HEK293T (cell line): ENCODE measurements at regions not wholly inside any gene's neighbourhood (a gene's known extent, or its start where the extent isn't known, plus 50 kb on each side); places are given as distances from the start of the nearest gene placed in this dataset.

ENCODE experiments used
- CTCF ChIA-PET: fragments of 350-600 bp; formaldehyde crosslinking; extraction: SDS; loops from one replicate; lab custom pipeline; 2021; ENCODE audit warnings: antibody characterized with exemption, inconsistent platforms; lab: Yijun Ruan, JAX
- POLR2A ChIA-PET: fragments of 350-600 bp; formaldehyde crosslinking; extraction: SDS; loops from one replicate; lab custom pipeline; 2020; ENCODE audit warnings: antibody characterized with exemption, inconsistent platforms; lab: Yijun Ruan, JAX
- DNase-seq: peaks from one replicate; pipeline ENCODE4 v3.0.0; 2012; ENCODE audit warnings: mixed read lengths; ENCODE audit errors: extremely low spot score
- ARNT ChIP-seq: fragments of 450-650 bp; IDR thresholded peaks from 2 replicates; pipeline ENCODE4 v1.6.1; 2017; ENCODE audit warnings: mild to moderate bottlenecking
- BHLHE40 ChIP-seq: fragments of 450-650 bp; IDR thresholded peaks from 2 replicates; pipeline ENCODE4 v1.6.1; 2016; ENCODE audit warnings: mild to moderate bottlenecking, moderate library complexity, borderline replicate concordance
- CTBP1 ChIP-seq: fragments of 450-650 bp; IDR thresholded peaks from 2 replicates; pipeline ENCODE4 v1.6.1; 2016; ENCODE audit warnings: borderline replicate concordance
- ELF4 ChIP-seq: fragments of 450-650 bp; IDR thresholded peaks from 2 replicates; pipeline ENCODE4 v1.6.1; 2017; ENCODE audit warnings: antibody characterized with exemption
- FOXA1 ChIP-seq: fragments of 450-650 bp; IDR thresholded peaks from 2 replicates; pipeline ENCODE4 v1.6.1; 2016; ENCODE audit warnings: mild to moderate bottlenecking
- FOXK2 ChIP-seq: fragments of 450-650 bp; IDR thresholded peaks from 2 replicates; pipeline ENCODE4 v1.6.1; 2016; ENCODE audit warnings: mild to moderate bottlenecking
- FOXM1 ChIP-seq: fragments of 450-650 bp; IDR thresholded peaks from 2 replicates; pipeline ENCODE4 v1.6.1; 2017; ENCODE audit warnings: mild to moderate bottlenecking, borderline replicate concordance
- HDGF ChIP-seq: fragments of 450-650 bp; IDR thresholded peaks from 2 replicates; pipeline ENCODE4 v1.6.1; 2017; ENCODE audit warnings: antibody characterized with exemption, borderline replicate concordance
- L3MBTL2 ChIP-seq: fragments of 450-650 bp; conservative IDR thresholded peaks from 2 replicates; pipeline ENCODE4 v1.6.1; 2016; ENCODE audit warnings: mild to moderate bottlenecking
- LEF1 ChIP-seq: fragments of 450-650 bp; IDR thresholded peaks from 2 replicates; pipeline ENCODE4 v1.6.1; 2017; ENCODE audit warnings: mild to moderate bottlenecking, borderline replicate concordance
- NFRKB ChIP-seq: fragments of 450-650 bp; IDR thresholded peaks from 2 replicates; pipeline ENCODE4 v1.6.1; 2016; ENCODE audit warnings: mild to moderate bottlenecking, moderate library complexity
- PKNOX1 ChIP-seq: fragments of 450-650 bp; IDR thresholded peaks from 2 replicates; pipeline ENCODE4 v1.6.1; 2016
- SP1 ChIP-seq: fragments of 450-650 bp; IDR thresholded peaks from 2 replicates; pipeline ENCODE4 v1.6.1; 2017
- SUZ12 ChIP-seq: fragments of 450-650 bp; IDR thresholded peaks from 2 replicates; pipeline ENCODE4 v1.6.1; 2016; ENCODE audit warnings: mild to moderate bottlenecking
- TARDBP ChIP-seq: fragments of 450-650 bp; IDR thresholded peaks from 2 replicates; pipeline ENCODE4 v1.6.1; 2016
- ZNF384 ChIP-seq: fragments of 450-650 bp; IDR thresholded peaks from 2 replicates; pipeline ENCODE4 v1.6.1; 2016

DNA sequence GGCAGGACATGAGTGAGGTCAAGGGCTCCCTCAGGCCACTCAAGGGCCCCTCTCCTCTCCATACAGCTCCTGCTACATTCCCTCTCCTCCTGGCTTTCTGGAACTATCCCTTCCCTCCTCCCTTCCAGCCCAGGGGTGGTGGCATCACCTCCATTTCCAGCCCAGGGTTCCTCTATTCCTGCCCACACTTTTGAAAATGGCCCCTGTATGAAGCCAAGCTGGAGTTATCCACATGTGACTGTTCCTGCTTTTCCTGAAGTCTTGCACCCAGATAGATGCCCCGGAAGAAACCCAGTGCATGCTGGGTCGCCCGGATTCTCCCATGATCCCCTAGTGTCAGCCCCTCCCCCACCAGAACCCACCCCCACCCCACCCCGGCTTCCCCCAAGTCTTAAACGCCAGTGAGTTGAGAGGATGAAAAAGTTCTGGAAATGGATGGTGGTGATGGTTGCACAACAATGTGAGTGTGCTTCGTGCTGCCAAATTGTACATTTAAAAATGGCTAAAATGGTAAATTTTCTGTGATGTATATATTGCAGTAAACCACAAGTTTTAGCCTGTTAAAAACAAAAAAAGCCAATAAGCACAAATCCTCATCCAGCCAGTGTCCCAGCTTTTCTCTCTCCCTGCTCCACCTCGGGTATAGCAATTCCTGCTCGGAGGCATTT is 136.9 kb downstream of the SCARB1 start:
- ChIA-PET POLR2A (no interaction called here), CTCF (no interaction called here)
- TF ChIP-seq BHLHE40 (no peak), CTBP1 (no peak), HDGF (no peak), NFRKB (no peak), LEF1 (no peak), ZNF384 (no peak), ELF4 (no peak), TARDBP (no peak), FOXK2 (no peak), PKNOX1 (no peak), SUZ12 (no peak), SP1 (no peak), FOXA1 (no peak), ARNT (no peak), FOXM1 (no peak)
- DNase-seq, result no peak

DNA sequence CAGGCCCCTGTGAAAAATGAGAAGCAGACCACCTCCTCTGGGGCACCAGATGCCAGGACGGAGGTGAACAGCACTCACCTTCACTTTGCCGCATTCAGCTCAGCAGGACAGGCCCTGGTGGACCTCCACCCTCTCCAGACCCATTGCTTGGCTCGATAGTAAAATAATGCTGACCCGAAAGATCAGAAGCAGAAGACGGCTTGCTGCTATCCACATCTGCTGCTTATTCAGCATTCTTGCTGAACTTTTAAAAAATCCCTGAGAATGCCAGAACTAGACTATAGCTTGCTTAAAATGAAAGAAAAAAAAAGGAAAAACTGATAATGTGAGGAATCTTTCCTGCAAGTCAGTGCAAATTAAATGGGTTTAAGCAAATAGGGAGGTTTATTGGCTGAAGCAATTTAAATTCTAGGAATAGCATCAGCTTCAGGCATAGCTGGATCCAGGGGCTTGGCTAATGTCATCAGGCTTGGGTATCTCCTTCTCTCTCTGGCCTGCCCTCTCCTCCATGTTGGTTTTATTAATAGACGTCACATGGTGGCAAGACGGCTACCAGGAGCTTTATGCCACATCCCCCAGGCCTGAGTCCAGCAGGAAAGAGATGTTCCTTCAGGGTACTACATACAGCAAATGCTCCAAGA is 137.9 kb downstream of the SCARB1 start:
- ChIA-PET CTCF (no interaction called here), POLR2A (no interaction called here)
- TF ChIP-seq LEF1 (no peak), SUZ12 (no peak), FOXK2 (no peak), ZNF384 (no peak), CTBP1 (no peak), FOXA1 (no peak), ELF4 (no peak), BHLHE40 (no peak), HDGF (no peak)
- no peak for DNase-seq

GRCh38 chr12:124725099-124725498 is 138.6 kb downstream of the SCARB1 start:
- CTCF ChIA-PET, result no interaction called here
- TF ChIP-seq FOXA1, result no peak
- no peak for TF ChIP-seq NFRKB
- TF ChIP-seq ZNF384, result no peak
- TF ChIP-seq ARNT, result no peak
- DNase-seq, result no peak
- POLR2A ChIA-PET, result no interaction called here

GRCh38 chr12:124722878-124723277 is 140.8 kb downstream of the SCARB1 start:
- ChIA-PET POLR2A (no interaction called here), CTCF (no interaction called here)
- TF ChIP-seq FOXM1 (no peak), NFRKB (no peak), HDGF (no peak), CTBP1 (no peak), LEF1 (no peak), SUZ12 (no peak), ARNT (no peak), BHLHE40 (no peak), PKNOX1 (no peak), ELF4 (no peak), SP1 (no peak), FOXK2 (no peak), L3MBTL2 (no peak), ZNF384 (no peak), TARDBP (no peak)
- DNase-seq, result no peak

- ChIA-PET POLR2A (no interaction called here), CTCF (interaction anchor here (0.6 kb wide), 1 partner anchor 10 kb away, joined by 6 read pairs; no protein-coding TSS in a partner anchor)
- no peak for DNase-seq
- TF ChIP-seq ZNF384 (no peak), SUZ12 (no peak), FOXM1 (no peak), ELF4 (no peak), BHLHE40 (no peak), CTBP1 (no peak), TARDBP (no peak)
Measured at GRCh38 chr12:124721501-124722162, 142.0 kb downstream of the SCARB1 start.

GRCh38 chr12:124720681-124721500 is 142.8 kb downstream of the SCARB1 start:
- peak; percentile 44 for DNase-seq
- POLR2A ChIA-PET, result interaction anchor here (0.9 kb wide), 1 partner anchor 12 kb away, joined by 3 read pairs; no protein-coding TSS in a partner anchor
- TF ChIP-seq CTBP1, result peak; percentile 70
- peak; percentile 4; the same call in 1 of the 2 replicates for TF ChIP-seq FOXM1
- peak; percentile 90 for TF ChIP-seq PKNOX1
- no peak for TF ChIP-seq LEF1
- CTCF ChIA-PET, result interaction anchor here (0.6 kb wide), 1 partner anchor 10 kb away, joined by 6 read pairs; no protein-coding TSS in a partner anchor
